Ishikawa (cell line): ENCODE measurements at regions not wholly inside any gene's neighbourhood (a gene's known extent, or its start where the extent isn't known, plus 50 kb on each side); places are given as distances from the start of the nearest gene placed in this dataset.

ENCODE experiments used
- CEBPB ChIP-seq: IDR thresholded peaks from 2 replicates; pipeline ENCODE4 v1.6.1; 2012
- CREB1 ChIP-seq: IDR thresholded peaks from 2 replicates; pipeline ENCODE4 v1.6.1; 2012; ENCODE audit warnings: low read depth
- EGR1 ChIP-seq: IDR thresholded peaks from 2 replicates; pipeline ENCODE4 v1.6.1; 2012
- EP300 ChIP-seq: IDR thresholded peaks from 2 replicates; pipeline ENCODE4 v1.6.1; 2012; ENCODE audit warnings: borderline replicate concordance
- FOXM1 ChIP-seq: IDR thresholded peaks from 2 replicates; pipeline ENCODE4 v1.6.1; 2012; ENCODE audit warnings: low read depth, borderline replicate concordance
- NFIC ChIP-seq: IDR thresholded peaks from 2 replicates; pipeline ENCODE4 v1.6.1; 2012
- RAD21 ChIP-seq: IDR thresholded peaks from 2 replicates; pipeline ENCODE4 v1.6.1; 2012; ENCODE audit warnings: low read depth
- TAF1 ChIP-seq: IDR thresholded peaks from 2 replicates; pipeline ENCODE4 v1.6.1; 2012; ENCODE audit warnings: low read depth, mild to moderate bottlenecking
- TCF12 ChIP-seq: IDR thresholded peaks from 2 replicates; pipeline ENCODE4 v1.6.1; 2012; ENCODE audit warnings: low read depth
- TEAD4 ChIP-seq: IDR thresholded peaks from 2 replicates; pipeline ENCODE4 v1.6.1; 2012
- YY1 ChIP-seq: IDR thresholded peaks from 2 replicates; pipeline ENCODE4 v1.6.1; 2012; ENCODE audit warnings: low read depth
- ZBTB7A ChIP-seq: IDR thresholded peaks from 2 replicates; pipeline ENCODE4 v1.6.1; 2012; ENCODE audit warnings: low read depth
- TF ChIP-seq, protein P1 (sequence below): IDR thresholded peaks from 2 replicates; pipeline ENCODE4 v1.6.1; 2012
- TF ChIP-seq, protein P2 (sequence below): IDR thresholded peaks from 2 replicates; pipeline ENCODE4 v1.6.1; 2012; ENCODE audit warnings: low read depth, mild to moderate bottlenecking
- TF ChIP-seq, protein P3 (sequence below): IDR thresholded peaks from 2 replicates; pipeline ENCODE4 v1.6.1; 2012

- TF ChIP-seq, protein P1, sequence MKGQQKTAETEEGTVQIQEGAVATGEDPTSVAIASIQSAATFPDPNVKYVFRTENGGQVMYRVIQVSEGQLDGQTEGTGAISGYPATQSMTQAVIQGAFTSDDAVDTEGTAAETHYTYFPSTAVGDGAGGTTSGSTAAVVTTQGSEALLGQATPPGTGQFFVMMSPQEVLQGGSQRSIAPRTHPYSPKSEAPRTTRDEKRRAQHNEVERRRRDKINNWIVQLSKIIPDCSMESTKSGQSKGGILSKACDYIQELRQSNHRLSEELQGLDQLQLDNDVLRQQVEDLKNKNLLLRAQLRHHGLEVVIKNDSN = no peak
- TF ChIP-seq EP300 = no peak
- TF ChIP-seq CREB1 = no peak
- no peak for TF ChIP-seq TCF12
- TF ChIP-seq, protein P2, sequence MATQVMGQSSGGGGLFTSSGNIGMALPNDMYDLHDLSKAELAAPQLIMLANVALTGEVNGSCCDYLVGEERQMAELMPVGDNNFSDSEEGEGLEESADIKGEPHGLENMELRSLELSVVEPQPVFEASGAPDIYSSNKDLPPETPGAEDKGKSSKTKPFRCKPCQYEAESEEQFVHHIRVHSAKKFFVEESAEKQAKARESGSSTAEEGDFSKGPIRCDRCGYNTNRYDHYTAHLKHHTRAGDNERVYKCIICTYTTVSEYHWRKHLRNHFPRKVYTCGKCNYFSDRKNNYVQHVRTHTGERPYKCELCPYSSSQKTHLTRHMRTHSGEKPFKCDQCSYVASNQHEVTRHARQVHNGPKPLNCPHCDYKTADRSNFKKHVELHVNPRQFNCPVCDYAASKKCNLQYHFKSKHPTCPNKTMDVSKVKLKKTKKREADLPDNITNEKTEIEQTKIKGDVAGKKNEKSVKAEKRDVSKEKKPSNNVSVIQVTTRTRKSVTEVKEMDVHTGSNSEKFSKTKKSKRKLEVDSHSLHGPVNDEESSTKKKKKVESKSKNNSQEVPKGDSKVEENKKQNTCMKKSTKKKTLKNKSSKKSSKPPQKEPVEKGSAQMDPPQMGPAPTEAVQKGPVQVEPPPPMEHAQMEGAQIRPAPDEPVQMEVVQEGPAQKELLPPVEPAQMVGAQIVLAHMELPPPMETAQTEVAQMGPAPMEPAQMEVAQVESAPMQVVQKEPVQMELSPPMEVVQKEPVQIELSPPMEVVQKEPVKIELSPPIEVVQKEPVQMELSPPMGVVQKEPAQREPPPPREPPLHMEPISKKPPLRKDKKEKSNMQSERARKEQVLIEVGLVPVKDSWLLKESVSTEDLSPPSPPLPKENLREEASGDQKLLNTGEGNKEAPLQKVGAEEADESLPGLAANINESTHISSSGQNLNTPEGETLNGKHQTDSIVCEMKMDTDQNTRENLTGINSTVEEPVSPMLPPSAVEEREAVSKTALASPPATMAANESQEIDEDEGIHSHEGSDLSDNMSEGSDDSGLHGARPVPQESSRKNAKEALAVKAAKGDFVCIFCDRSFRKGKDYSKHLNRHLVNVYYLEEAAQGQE = no peak
- no peak for TF ChIP-seq TEAD4
- TF ChIP-seq YY1 = no peak
- no peak for TF ChIP-seq EGR1
- no peak for TF ChIP-seq FOXM1
- TF ChIP-seq TAF1 = no peak
- no peak for TF ChIP-seq CEBPB
- TF ChIP-seq, protein P3, sequence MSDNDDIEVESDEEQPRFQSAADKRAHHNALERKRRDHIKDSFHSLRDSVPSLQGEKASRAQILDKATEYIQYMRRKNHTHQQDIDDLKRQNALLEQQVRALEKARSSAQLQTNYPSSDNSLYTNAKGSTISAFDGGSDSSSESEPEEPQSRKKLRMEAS = no peak
Observed at GRCh38 chr13:34502011-34502410, 440.1 kb upstream of the NBEA start.

DNA sequence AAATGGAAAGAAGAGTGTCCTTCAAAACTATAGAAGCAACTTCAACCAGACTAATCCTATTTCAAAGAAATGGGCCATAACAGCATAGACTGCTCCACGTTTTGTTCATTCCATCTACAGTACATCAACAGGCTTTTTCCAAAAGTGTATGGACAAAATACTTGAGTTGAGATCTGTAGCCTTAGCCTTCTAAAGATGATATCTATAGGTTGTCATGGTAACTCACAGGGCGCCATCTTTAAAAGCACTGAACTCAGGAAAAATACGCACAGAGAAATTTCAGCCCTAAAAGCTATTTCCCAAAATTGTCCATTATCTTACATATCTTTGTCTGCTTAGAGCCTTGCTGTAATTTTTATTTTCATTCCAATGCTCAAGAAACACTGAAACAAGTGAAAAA, 439.4 kb upstream of the NBEA start:
- TF ChIP-seq, protein P1 = no peak
- no peak for TF ChIP-seq RAD21
- no peak for TF ChIP-seq CEBPB
- TF ChIP-seq TCF12 = no peak
- no peak for TF ChIP-seq TAF1
- no peak for TF ChIP-seq FOXM1
- no peak for TF ChIP-seq EGR1
- no peak for TF ChIP-seq YY1
- TF ChIP-seq TEAD4 = no peak

DNA sequence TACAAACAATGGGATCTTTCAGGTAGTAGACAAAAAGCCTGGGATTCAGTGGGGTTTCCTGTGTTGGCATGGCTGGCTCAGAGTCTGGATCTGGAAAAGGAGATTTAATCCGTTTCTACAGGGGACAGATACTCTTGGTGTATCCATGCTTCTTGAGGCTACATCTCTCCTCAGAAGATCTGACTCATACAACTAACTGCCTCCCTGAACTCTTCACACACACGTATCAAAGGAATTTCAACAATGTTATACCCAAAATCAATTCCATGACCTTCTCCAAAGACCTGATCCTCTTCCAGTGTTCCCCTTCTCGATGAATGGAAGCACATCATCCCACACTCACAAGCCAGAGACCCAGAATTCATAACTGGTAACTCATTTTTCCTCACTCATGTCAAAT, 435.3 kb upstream of the NBEA start:
- TF ChIP-seq NFIC = no peak

- TF ChIP-seq TAF1 (no peak), EGR1 (no peak), ZBTB7A (no peak), RAD21 (no peak), TCF12 (no peak), CREB1 (no peak)
- TF ChIP-seq, protein P1 = no peak
- TF ChIP-seq, protein P2 = no peak
- TF ChIP-seq, protein P3 = no peak
Observed at GRCh38 chr13:34507630-34508029, 434.4 kb upstream of the NBEA start.

DNA sequence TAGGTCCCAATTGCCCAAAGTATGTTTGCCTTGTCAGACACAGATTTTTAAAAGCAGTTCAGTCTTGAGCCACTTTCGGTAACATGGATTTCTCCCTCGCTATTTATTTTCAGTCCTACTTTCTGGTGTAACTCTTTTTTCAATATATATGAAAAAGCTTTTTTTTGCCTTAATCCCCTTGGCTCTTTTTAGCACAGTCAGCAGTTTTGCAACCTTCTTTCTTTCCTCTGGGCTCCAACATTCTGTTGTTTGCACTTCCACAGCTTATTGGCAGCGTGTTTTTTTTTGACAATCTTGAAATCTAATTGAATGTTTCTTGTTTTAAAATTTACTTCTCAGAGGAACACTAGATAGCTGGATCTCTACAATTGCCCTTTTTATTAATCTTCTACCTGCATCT, 429.3 kb upstream of the NBEA start:
- no peak for TF ChIP-seq CEBPB
- no peak for TF ChIP-seq EP300
- TF ChIP-seq ZBTB7A = no peak
- TF ChIP-seq TCF12 = no peak
- TF ChIP-seq, protein P2 = no peak
- TF ChIP-seq, protein P3 = no peak
- TF ChIP-seq, protein P1 = no peak
- no peak for TF ChIP-seq TAF1
- no peak for TF ChIP-seq RAD21
- TF ChIP-seq YY1 = no peak
- TF ChIP-seq NFIC = no peak
- TF ChIP-seq FOXM1 = no peak
- no peak for TF ChIP-seq EGR1
- TF ChIP-seq CREB1 = no peak
- TF ChIP-seq TEAD4 = no peak
